ENCODE measurements at regions not wholly inside any gene's neighbourhood (a gene's known extent, or its start where the extent isn't known, plus 50 kb on each side); places are given as distances from the start of the nearest gene placed in this dataset.

DNA sequence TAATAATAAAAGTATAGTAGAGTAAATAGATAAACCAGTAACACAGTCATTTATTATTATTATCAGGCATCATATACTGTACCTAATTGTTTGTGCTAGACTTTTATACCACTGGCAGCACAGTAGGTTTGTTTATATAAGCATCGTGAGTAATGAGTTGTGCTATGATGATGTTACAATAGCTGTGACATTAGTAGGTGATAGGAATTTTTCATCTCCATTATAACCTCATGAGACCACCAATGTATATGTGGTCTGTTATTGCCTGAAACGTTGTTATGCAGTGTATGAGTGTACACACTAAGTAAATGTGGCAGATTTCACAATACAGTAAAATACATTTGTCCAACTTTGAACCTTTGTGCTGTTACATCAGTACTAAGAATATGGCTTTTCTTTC, 72.7 kb upstream of the SPATA31D4 start:
- FAIRE-seq (no peak), DNase-seq (ENCODE audit: low read depth, low spot score) (no peak)
- Histone ChIP-seq H3K9ac (replicated peaks; ENCODE audit: extremely low read depth, insufficient read depth, low read length) (no peak overlapping the region), H3K4me1 (ENCODE audit: control insufficient read depth, extremely low read depth, insufficient read depth, low read length) (peaks cover 7% of the 10 kb centered on the region), H3K27ac (ENCODE audit: insufficient read depth, low read depth, low read length) (no peak overlapping the region), H3K9me3 (replicated peaks; ENCODE audit: control insufficient read depth, insufficient read depth, low read length) (no peaks in the 10 kb centered on the region), H3K9me1 (replicated peaks; ENCODE audit: control insufficient read depth, extremely low read depth, insufficient read depth, low read length) (no peaks in the 10 kb centered on the region), H3K79me2 (ENCODE audit: control insufficient read depth, insufficient read depth, low read length) (no peaks in the 10 kb centered on the region), H3K4me2 (ENCODE audit: insufficient read depth, low read length) (no peak overlapping the region), H3K27me3 (ENCODE audit: control insufficient read depth in 2 of 2, insufficient read depth in 2 of 2, low read length in 2 of 2) (peaks cover 1 to 2% of the 10 kb centered on the region in 2 experiments), H2AFZ (ENCODE audit: low read depth, low read length) (no peak overlapping the region), H4K20me1 (replicated peaks; ENCODE audit: control insufficient read depth, extremely low read depth, insufficient read depth, low read length) (no peaks in the 10 kb centered on the region), H3K4me3 (replicated peaks in 1 of 3; ENCODE audit: insufficient read depth in 1 of 3, low read depth in 1 of 3, low read length in 3 of 3) (no peak overlapping the region), H3K36me3 (ENCODE audit: control insufficient read depth in 2 of 2, extremely low read depth in 1 of 2, insufficient read depth in 2 of 2, low read length in 2 of 2) (no peaks in the 10 kb centered on the region)
- intact Hi-C loops (cut with micrococcal nuclease), result no loop called here
- dilution Hi-C loops (cut with MboI; ENCODE audit: extremely low pct_ligation_motif_present, low sequenced_read_pairs), result no loop called here
- BruUV-seq (replicated peaks), result no TSS peak
- ChIA-PET POLR2A (no interaction called here), CTCF (interaction anchor here (0.8 to 1.0 kb wide), 2 partner anchors 18 to 44 kb away, joined by 4 to 5 read pairs; no protein-coding TSS in a partner anchor)
- TF ChIP-seq, protein P1, sequence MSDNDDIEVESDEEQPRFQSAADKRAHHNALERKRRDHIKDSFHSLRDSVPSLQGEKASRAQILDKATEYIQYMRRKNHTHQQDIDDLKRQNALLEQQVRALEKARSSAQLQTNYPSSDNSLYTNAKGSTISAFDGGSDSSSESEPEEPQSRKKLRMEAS (IDR thresholded peaks at IDR 0.05; ENCODE audit: insufficient read depth, insufficient read length), result no peak
- TF ChIP-seq MYC (IDR thresholded peaks at IDR 0.05; ENCODE audit: low read depth, low read length), result no peak
- TF ChIP-seq, protein P2, sequence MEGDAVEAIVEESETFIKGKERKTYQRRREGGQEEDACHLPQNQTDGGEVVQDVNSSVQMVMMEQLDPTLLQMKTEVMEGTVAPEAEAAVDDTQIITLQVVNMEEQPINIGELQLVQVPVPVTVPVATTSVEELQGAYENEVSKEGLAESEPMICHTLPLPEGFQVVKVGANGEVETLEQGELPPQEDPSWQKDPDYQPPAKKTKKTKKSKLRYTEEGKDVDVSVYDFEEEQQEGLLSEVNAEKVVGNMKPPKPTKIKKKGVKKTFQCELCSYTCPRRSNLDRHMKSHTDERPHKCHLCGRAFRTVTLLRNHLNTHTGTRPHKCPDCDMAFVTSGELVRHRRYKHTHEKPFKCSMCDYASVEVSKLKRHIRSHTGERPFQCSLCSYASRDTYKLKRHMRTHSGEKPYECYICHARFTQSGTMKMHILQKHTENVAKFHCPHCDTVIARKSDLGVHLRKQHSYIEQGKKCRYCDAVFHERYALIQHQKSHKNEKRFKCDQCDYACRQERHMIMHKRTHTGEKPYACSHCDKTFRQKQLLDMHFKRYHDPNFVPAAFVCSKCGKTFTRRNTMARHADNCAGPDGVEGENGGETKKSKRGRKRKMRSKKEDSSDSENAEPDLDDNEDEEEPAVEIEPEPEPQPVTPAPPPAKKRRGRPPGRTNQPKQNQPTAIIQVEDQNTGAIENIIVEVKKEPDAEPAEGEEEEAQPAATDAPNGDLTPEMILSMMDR (IDR thresholded peaks at IDR 0.05; ENCODE audit: extremely low read depth in 1 of 2, insufficient read depth in 1 of 2, low read depth in 1 of 2, low read length in 2 of 2), result no peak
- TF ChIP-seq POLR2A (IDR thresholded peaks at IDR 0.05; ENCODE audit: low read depth, low read length), result no peak
- no peak for TF ChIP-seq POLR2AphosphoS5 (IDR thresholded peaks at IDR 0.05; ENCODE audit: insufficient read depth, low read depth, low read length)
- no peak for TF ChIP-seq EZH2 (IDR thresholded peaks at IDR 0.05; ENCODE audit: borderline replicate concordance, low read depth, low read length, severe bottlenecking)
- no peak for TF ChIP-seq GATA2 (IDR thresholded peaks at IDR 0.05; ENCODE audit: insufficient read depth, insufficient read length, low read depth, low read length)
- TF ChIP-seq JUN (IDR thresholded peaks at IDR 0.05; ENCODE audit: borderline replicate concordance, insufficient read depth, insufficient read length, low read depth), result no peak
- no peak for TF ChIP-seq FOS (IDR thresholded peaks at IDR 0.05; ENCODE audit: borderline replicate concordance, insufficient read depth, low read length)

Measured in endothelial cell of umbilical vein (primary cell).